ENCODE measurements at regions not wholly inside any gene's neighbourhood (a gene's known extent, or its start where the extent isn't known, plus 50 kb on each side); places are given as distances from the start of the nearest gene placed in this dataset.
"Not testable (repeated sequence)": the region's sequence is repeated elsewhere in the genome, so short reads cannot be mapped to it uniquely, and the experiment has no call there.

GRCh38 chr10:31186225-31187000 is 132.6 kb upstream of the ZEB1 start:
- DNase-seq (ENCODE audit: low spot score) (peak; percentile 31), FAIRE-seq (no peak)

GRCh38 chr10:31187182-31187581 is 131.8 kb upstream of the ZEB1 start:
- DNase-seq (ENCODE audit: low spot score): no peak
- FAIRE-seq: peak; percentile 61

GRCh38 chr10:31187607-31188210 is 131.3 kb upstream of the ZEB1 start:
- FAIRE-seq: no peak

GRCh38 chr10:31188792-31189406 is 130.1 kb upstream of the ZEB1 start:
- no peak for DNase-seq (ENCODE audit: low spot score)
- no peak for FAIRE-seq

More at GRCh38 chr10:31187607-31188210, 131.3 kb upstream of the ZEB1 start:
- no peak for DNase-seq (ENCODE audit: low spot score)

- no peak for DNase-seq (ENCODE audit: low spot score)
- no peak for FAIRE-seq
These were observed 128.5 kb upstream of the ZEB1 start for GRCh38 chr10:31190488-31190887.

- FAIRE-seq (no peak), DNase-seq (ENCODE audit: low spot score) (no peak)
These were observed 126.5 kb upstream of the ZEB1 start for GRCh38 chr10:31192475-31192874.

- FAIRE-seq: no peak
- DNase-seq (ENCODE audit: low spot score): no peak
These were observed 124.0 kb upstream of the ZEB1 start for GRCh38 chr10:31194986-31195385.

GRCh38 chr10:31197886-31198285 is 121.1 kb upstream of the ZEB1 start:
- DNase-seq (ENCODE audit: low spot score) (no peak), FAIRE-seq (no peak)

- FAIRE-seq: no peak
- DNase-seq (ENCODE audit: low spot score): no peak
These were observed 114.9 kb upstream of the ZEB1 start for GRCh38 chr10:31204090-31204489.

- FAIRE-seq (no peak), DNase-seq (ENCODE audit: low spot score) (no peak)
These were observed 111.4 kb upstream of the ZEB1 start for GRCh38 chr10:31207636-31208035.

GRCh38 chr10:31209478-31209877 is 109.5 kb upstream of the ZEB1 start:
- DNase-seq (ENCODE audit: low spot score) (no peak), FAIRE-seq (no peak)

- DNase-seq (ENCODE audit: low spot score): no peak
- no peak for FAIRE-seq
These were observed 108.8 kb upstream of the ZEB1 start for GRCh38 chr10:31210190-31210589.

GRCh38 chr10:31213959-31214358 is 105.1 kb upstream of the ZEB1 start:
- DNase-seq (ENCODE audit: low spot score) (no peak), FAIRE-seq (no peak)

GRCh38 chr10:31215052-31215451 is 104.0 kb upstream of the ZEB1 start:
- FAIRE-seq (no peak), DNase-seq (ENCODE audit: low spot score) (no peak)

- FAIRE-seq (no peak), DNase-seq (ENCODE audit: low spot score) (no peak)
These were observed 99.7 kb upstream of the ZEB1 start for GRCh38 chr10:31219306-31219705.

- DNase-seq (ENCODE audit: low spot score): not testable (repeated sequence)
- peak; percentile 44 for FAIRE-seq
These were observed 90.2 kb upstream of the ZEB1 start for GRCh38 chr10:31228780-31229179.

- FAIRE-seq: no peak
These were observed 79.1 kb upstream of the ZEB1 start for GRCh38 chr10:31239961-31240360.

GRCh38 chr10:31242902-31243301 is 76.1 kb upstream of the ZEB1 start:
- FAIRE-seq (peak; percentile 95), DNase-seq (ENCODE audit: low spot score) (peak; percentile 75)

More at GRCh38 chr10:31239961-31240360, 79.1 kb upstream of the ZEB1 start:
- DNase-seq (ENCODE audit: low spot score): no peak

GRCh38 chr10:31251118-31251517 is 67.9 kb upstream of the ZEB1 start:
- not testable (repeated sequence) for FAIRE-seq; DNase-seq (ENCODE audit: low spot score)

- FAIRE-seq: no peak
- no peak for DNase-seq (ENCODE audit: low spot score)
These were observed 65.8 kb upstream of the ZEB1 start for GRCh38 chr10:31253237-31253636.

GRCh38 chr10:31261511-31262311 is 57.3 kb upstream of the ZEB1 start:
- FAIRE-seq: no peak
- no peak for DNase-seq (ENCODE audit: low spot score)

- FAIRE-seq: no peak
These were observed 56.3 kb upstream of the ZEB1 start for GRCh38 chr10:31262672-31263071.

More at GRCh38 chr10:31262672-31263071, 56.3 kb upstream of the ZEB1 start:
- DNase-seq (ENCODE audit: low spot score): no peak
